Ishikawa (cell line): ENCODE measurements at regions not wholly inside any gene's neighbourhood (a gene's known extent, or its start where the extent isn't known, plus 50 kb on each side); places are given as distances from the start of the nearest gene placed in this dataset.

Experiments
- CEBPB ChIP-seq: IDR thresholded peaks from 2 replicates; pipeline ENCODE4 v1.6.1; 2012
- EGR1 ChIP-seq: IDR thresholded peaks from 2 replicates; pipeline ENCODE4 v1.6.1; 2012
- EP300 ChIP-seq: IDR thresholded peaks from 2 replicates; pipeline ENCODE4 v1.6.1; 2012; ENCODE audit warnings: borderline replicate concordance
- NFIC ChIP-seq: IDR thresholded peaks from 2 replicates; pipeline ENCODE4 v1.6.1; 2012
- RAD21 ChIP-seq: IDR thresholded peaks from 2 replicates; pipeline ENCODE4 v1.6.1; 2012; ENCODE audit warnings: low read depth
- REST ChIP-seq: IDR thresholded peaks from 2 replicates; pipeline ENCODE4 v1.6.1; 2012; ENCODE audit warnings: low read depth, mild to moderate bottlenecking
- TCF12 ChIP-seq: IDR thresholded peaks from 2 replicates; pipeline ENCODE4 v1.6.1; 2012; ENCODE audit warnings: low read depth
- TEAD4 ChIP-seq: IDR thresholded peaks from 2 replicates; pipeline ENCODE4 v1.6.1; 2012
- YY1 ChIP-seq: IDR thresholded peaks from 2 replicates; pipeline ENCODE4 v1.6.1; 2012; ENCODE audit warnings: low read depth
- TF ChIP-seq, protein P1 (sequence below): IDR thresholded peaks from 2 replicates; pipeline ENCODE4 v1.6.1; 2012

DNA sequence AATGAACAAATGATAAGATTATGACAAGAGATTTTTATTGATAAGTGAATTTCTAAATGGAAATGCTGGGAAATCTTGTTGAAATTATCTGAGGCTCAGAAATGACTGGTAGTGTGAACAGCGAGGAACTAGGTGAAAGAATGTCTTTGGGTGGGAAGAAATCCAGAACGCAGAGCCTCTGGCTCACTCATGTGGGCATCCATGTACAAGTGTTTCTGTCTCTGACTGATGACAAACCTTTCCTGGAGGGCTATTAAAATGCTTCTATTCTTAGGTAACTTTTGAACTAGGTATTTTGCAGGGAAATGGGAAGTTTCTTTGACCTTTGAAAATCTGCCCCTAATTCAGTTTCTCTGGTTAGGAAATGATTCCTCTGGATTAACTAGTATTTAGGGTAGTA lies 598.6 kb downstream of the SLC4A3 start:
- TF ChIP-seq YY1, result no peak
- TF ChIP-seq RAD21, result no peak
- no peak for TF ChIP-seq EGR1
- no peak for TF ChIP-seq REST
- no peak for TF ChIP-seq TCF12
- no peak for TF ChIP-seq CEBPB
- no peak for TF ChIP-seq NFIC
- no peak for TF ChIP-seq EP300
- no peak for TF ChIP-seq TEAD4
- TF ChIP-seq, protein P1, sequence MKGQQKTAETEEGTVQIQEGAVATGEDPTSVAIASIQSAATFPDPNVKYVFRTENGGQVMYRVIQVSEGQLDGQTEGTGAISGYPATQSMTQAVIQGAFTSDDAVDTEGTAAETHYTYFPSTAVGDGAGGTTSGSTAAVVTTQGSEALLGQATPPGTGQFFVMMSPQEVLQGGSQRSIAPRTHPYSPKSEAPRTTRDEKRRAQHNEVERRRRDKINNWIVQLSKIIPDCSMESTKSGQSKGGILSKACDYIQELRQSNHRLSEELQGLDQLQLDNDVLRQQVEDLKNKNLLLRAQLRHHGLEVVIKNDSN, result no peak
